ENCODE measurements at regions not wholly inside any gene's neighbourhood (a gene's known extent, or its start where the extent isn't known, plus 50 kb on each side); places are given as distances from the start of the nearest gene placed in this dataset.

- Histone ChIP-seq H3K9me3 (no peaks in the 10 kb centered on the region), H3K4me1 (no peaks in the 10 kb centered on the region), H3K36me3 (no peaks in the 10 kb centered on the region), H3K27ac (no peak overlapping the region), H3K4me3 (no peak overlapping the region), H3K27me3 (no peaks in the 10 kb centered on the region)
- DNase-seq (ENCODE audit: extremely low spot score in 2 of 2) = no peak
- intact Hi-C loops (cut with DNase I) = no loop called here
- TF ChIP-seq POLR2AphosphoS5 (IDR thresholded peaks at IDR 0.05; ENCODE audit: insufficient read depth in 1 of 2, low read depth in 1 of 2) (no peak), POLR2A (IDR thresholded peaks at IDR 0.05) (no peak), CTCF (IDR thresholded peaks at IDR 0.05) (no peak)
These were observed 282.2 kb upstream of the CDH5 start for GRCh38 chr16:66084306-66084705.

GRCh38 chr16:66083171-66083570 lies 283.3 kb upstream of the CDH5 start:
- no peaks in the 10 kb centered on the region for H3K9me3 ChIP-seq
- no peak overlapping the region for H3K4me3 ChIP-seq
- no peaks in the 10 kb centered on the region for H3K4me1 ChIP-seq
- TF ChIP-seq POLR2A (IDR thresholded peaks at IDR 0.05) = no peak
- no peak for TF ChIP-seq CTCF (IDR thresholded peaks at IDR 0.05)
- no peak overlapping the region for H3K27ac ChIP-seq
- intact Hi-C loops (cut with DNase I) = no loop called here
- DNase-seq (ENCODE audit: extremely low spot score in 2 of 2) = no peak
- no peaks in the 10 kb centered on the region for H3K27me3 ChIP-seq
- no peaks in the 10 kb centered on the region for H3K36me3 ChIP-seq

GRCh38 chr16:66082424-66082823 lies 284.1 kb upstream of the CDH5 start:
- intact Hi-C loops (cut with DNase I) = no loop called here
- no peaks in the 10 kb centered on the region for H3K9me3 ChIP-seq
- no peaks in the 10 kb centered on the region for H3K27me3 ChIP-seq
- H3K4me1 ChIP-seq = no peaks in the 10 kb centered on the region
- no peak overlapping the region for H3K4me3 ChIP-seq
- DNase-seq (ENCODE audit: extremely low spot score in 2 of 2) = no peak
- no peak overlapping the region for H3K27ac ChIP-seq
- no peaks in the 10 kb centered on the region for H3K36me3 ChIP-seq
- TF ChIP-seq POLR2A (IDR thresholded peaks at IDR 0.05) = no peak
- TF ChIP-seq POLR2AphosphoS5 (IDR thresholded peaks at IDR 0.05; ENCODE audit: insufficient read depth in 1 of 2, low read depth in 1 of 2) = no peak
- TF ChIP-seq CTCF (IDR thresholded peaks at IDR 0.05) = no peak

- no peak for TF ChIP-seq POLR2AphosphoS5 (IDR thresholded peaks at IDR 0.05; ENCODE audit: insufficient read depth in 1 of 2, low read depth in 1 of 2)
- TF ChIP-seq CTCF (IDR thresholded peaks at IDR 0.05) = no peak
- TF ChIP-seq POLR2A (IDR thresholded peaks at IDR 0.05) = no peak
- Histone ChIP-seq H3K4me1 (no peaks in the 10 kb centered on the region), H3K9me3 (no peaks in the 10 kb centered on the region), H3K27ac (no peak overlapping the region), H3K4me3 (no peak overlapping the region), H3K36me3 (no peaks in the 10 kb centered on the region), H3K27me3 (no peaks in the 10 kb centered on the region)
- intact Hi-C loops (cut with DNase I) = no loop called here
- no peak for DNase-seq (ENCODE audit: extremely low spot score in 2 of 2)
These were observed 284.6 kb upstream of the CDH5 start for GRCh38 chr16:66081775-66082366.

GRCh38 chr16:66079671-66080334 lies 286.7 kb upstream of the CDH5 start:
- intact Hi-C loops (cut with DNase I) = no loop called here
- no peak for DNase-seq (ENCODE audit: extremely low spot score in 2 of 2)
- H3K27me3 ChIP-seq = no peaks in the 10 kb centered on the region
- H3K9me3 ChIP-seq = no peaks in the 10 kb centered on the region
- no peaks in the 10 kb centered on the region for H3K4me1 ChIP-seq
- H3K36me3 ChIP-seq = no peaks in the 10 kb centered on the region
- H3K27ac ChIP-seq = no peak overlapping the region
- H3K4me3 ChIP-seq = no peak overlapping the region
- TF ChIP-seq POLR2A (IDR thresholded peaks at IDR 0.05) = no peak
- no peak for TF ChIP-seq POLR2AphosphoS5 (IDR thresholded peaks at IDR 0.05; ENCODE audit: insufficient read depth in 1 of 2, low read depth in 1 of 2)
- TF ChIP-seq CTCF (IDR thresholded peaks at IDR 0.05) = no peak
